ENCODE measurements at regions not wholly inside any gene's neighbourhood (a gene's known extent, or its start where the extent isn't known, plus 50 kb on each side); places are given as distances from the start of the nearest gene placed in this dataset.

DNA sequence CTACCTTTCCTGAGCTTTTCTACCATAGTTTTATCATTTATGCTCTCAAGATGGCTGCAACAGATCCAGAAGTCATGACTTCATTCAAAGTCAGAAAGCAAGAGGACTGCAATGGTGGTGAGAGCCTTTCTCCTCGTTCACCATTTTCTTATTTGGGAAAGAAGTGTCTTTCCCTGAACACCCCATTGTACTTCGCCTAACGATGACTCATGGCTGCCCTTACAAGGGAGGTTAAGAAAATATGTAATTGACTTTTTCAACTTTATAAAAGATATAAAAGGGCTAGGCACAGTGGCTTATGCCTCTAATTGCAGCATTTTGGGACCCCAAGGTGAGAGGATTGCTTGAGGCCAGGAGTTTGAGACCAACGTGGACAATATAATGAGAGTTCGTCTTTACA is 541.7 kb downstream of the METTL15 start:
- Histone ChIP-seq H3K4me3 (replicated peaks; ENCODE audit: insufficient read depth, low read length) (no peak overlapping the region), H3K27ac (replicated peaks) (no peak overlapping the region), H3K27me3 (ENCODE audit: insufficient read depth, poor library complexity, severe bottlenecking) (peaks cover 3% of the 10 kb centered on the region)
- TF ChIP-seq SPI1 (IDR thresholded peaks at IDR 0.05; ENCODE audit: borderline replicate concordance, low read depth) (no peak), POLR2AphosphoS5 (IDR thresholded peaks at IDR 0.05; ENCODE audit: low read depth) (no peak), GABPA (IDR thresholded peaks at IDR 0.05; ENCODE audit: low read depth) (no peak), REST (IDR thresholded peaks at IDR 0.05; ENCODE audit: insufficient replicate concordance, low read depth) (no peak), CTCF (IDR thresholded peaks at IDR 0.05; ENCODE audit: insufficient read depth, low read length) (no peak)
- DNase-seq (ENCODE audit: low read depth in 1 of 2, low spot score in 1 of 2), result no peak

GRCh38 chr11:28636566-28636965 is 528.4 kb downstream of the METTL15 start:
- no peak for DNase-seq (ENCODE audit: low read depth in 1 of 2, low spot score in 1 of 2)
- no peak for TF ChIP-seq SPI1 (IDR thresholded peaks at IDR 0.05; ENCODE audit: borderline replicate concordance, low read depth)
- no peak for TF ChIP-seq GABPA (IDR thresholded peaks at IDR 0.05; ENCODE audit: low read depth)
- no peak for TF ChIP-seq REST (IDR thresholded peaks at IDR 0.05; ENCODE audit: insufficient replicate concordance, low read depth)
- TF ChIP-seq POLR2AphosphoS5 (IDR thresholded peaks at IDR 0.05; ENCODE audit: low read depth), result no peak
- Histone ChIP-seq H3K27ac (replicated peaks) (no peak overlapping the region), H3K27me3 (ENCODE audit: insufficient read depth, poor library complexity, severe bottlenecking) (no peaks in the 10 kb centered on the region), H3K4me3 (replicated peaks; ENCODE audit: insufficient read depth, low read length) (no peak overlapping the region)

DNA sequence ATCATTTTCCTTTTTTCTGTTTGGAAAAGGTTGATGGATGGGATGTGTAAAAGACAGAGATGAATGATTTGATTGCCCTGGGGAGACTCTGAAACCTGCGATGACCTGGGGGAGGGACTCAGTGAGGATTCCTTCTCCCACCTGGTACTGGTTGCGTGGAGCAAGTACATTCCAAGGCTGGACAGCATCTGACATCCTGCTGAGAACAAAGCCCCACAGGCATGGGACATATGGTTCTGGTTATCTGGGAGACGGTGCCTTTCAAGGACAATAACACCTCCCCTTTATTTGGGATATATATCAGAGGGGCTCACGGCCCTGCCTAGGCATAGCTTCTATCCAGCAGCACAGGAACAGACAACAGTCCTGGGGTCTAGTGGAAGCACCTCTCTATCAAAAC is 527.8 kb downstream of the METTL15 start:
- H3K27ac ChIP-seq (replicated peaks), result no peak overlapping the region
- DNase-seq (ENCODE audit: low read depth in 1 of 2, low spot score in 1 of 2), result no peak
- no peak for TF ChIP-seq SPI1 (IDR thresholded peaks at IDR 0.05; ENCODE audit: borderline replicate concordance, low read depth)
- TF ChIP-seq REST (IDR thresholded peaks at IDR 0.05; ENCODE audit: insufficient replicate concordance, low read depth), result no peak
- H3K4me3 ChIP-seq (replicated peaks; ENCODE audit: insufficient read depth, low read length), result no peak overlapping the region
- no peaks in the 10 kb centered on the region for H3K27me3 ChIP-seq (ENCODE audit: insufficient read depth, poor library complexity, severe bottlenecking)

DNA sequence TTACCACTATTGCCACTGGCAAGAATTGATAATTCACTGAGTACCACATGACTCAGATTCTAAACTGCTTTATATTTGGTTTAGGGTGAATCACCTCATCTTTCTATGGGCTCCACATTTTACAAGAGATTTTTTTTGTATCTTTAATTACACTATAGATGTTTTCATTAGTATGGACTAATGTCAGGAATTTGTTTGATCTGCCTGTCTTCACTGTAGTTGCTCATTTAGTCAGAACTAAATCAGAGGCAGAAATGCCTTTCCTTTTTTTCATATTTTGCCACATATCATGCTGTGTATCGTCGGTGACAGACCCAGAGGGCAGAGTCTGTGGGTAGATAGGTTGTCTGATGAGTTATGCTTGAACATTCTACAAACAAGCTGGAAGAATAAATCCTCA is 524.1 kb downstream of the METTL15 start:
- TF ChIP-seq REST (IDR thresholded peaks at IDR 0.05; ENCODE audit: insufficient replicate concordance, low read depth) (no peak), CTCF (IDR thresholded peaks at IDR 0.05; ENCODE audit: insufficient read depth, low read length) (no peak), POLR2AphosphoS5 (IDR thresholded peaks at IDR 0.05; ENCODE audit: low read depth) (no peak), SPI1 (IDR thresholded peaks at IDR 0.05; ENCODE audit: borderline replicate concordance, low read depth) (no peak), GABPA (IDR thresholded peaks at IDR 0.05; ENCODE audit: low read depth) (no peak)
- H3K27me3 ChIP-seq (ENCODE audit: insufficient read depth, poor library complexity, severe bottlenecking), result no peaks in the 10 kb centered on the region
- no peak for DNase-seq (ENCODE audit: low read depth in 1 of 2, low spot score in 1 of 2)
- no peak overlapping the region for H3K4me3 ChIP-seq (replicated peaks; ENCODE audit: insufficient read depth, low read length)
- H3K27ac ChIP-seq (replicated peaks), result no peak overlapping the region

Data from HL-60 (cell line).